H1 (cell line): ENCODE measurements at regions not wholly inside any gene's neighbourhood (a gene's known extent, or its start where the extent isn't known, plus 50 kb on each side); places are given as distances from the start of the nearest gene placed in this dataset.

Source experiments
- CTCF ChIA-PET: fragments of 300-600 bp; sonication (Branson Sonifier 250); formaldehyde crosslinking; loops from one replicate; lab custom pipeline; 2021; ENCODE audit not compliant: partially characterized antibody; lab: Charles Lee
- POLR2A ChIA-PET: fragments of 300-600 bp; sonication (Branson Sonifier 250); formaldehyde crosslinking; loops from one replicate; lab custom pipeline; 2021; ENCODE audit warnings: inconsistent platforms; ENCODE audit not compliant: partially characterized antibody; lab: Charles Lee
- DNase-seq, 2 experiments: peaks; one replicate each; pipeline versions ENCODE4 v3.0.0 to v3.0.0-alpha.2; 2010 to 2022; ENCODE audit warnings: low spot score in 2 of 2, low read depth in 1 of 2, mixed read lengths in 1 of 2
- FAIRE-seq: peaks from 2 replicates; lab custom pipeline; 2011; peaks lifted over from hg19 to GRCh38; lab: Jason Lieb, UNC
- H2AFZ ChIP-seq: 2 replicates; pipeline ENCODE4 v1.8.1; 2012; ENCODE audit warnings: low read length, inconsistent platforms
- H2AK5ac ChIP-seq: 2 replicates; pipeline ENCODE4 v1.6.1; 2013; ENCODE audit warnings: low read depth, low read length
- H2BK120ac ChIP-seq: replicated peaks from 2 replicates; pipeline ENCODE3; 2013; ENCODE audit warnings: low read depth, low read length, inconsistent platforms
- H2BK12ac ChIP-seq: 2 replicates; pipeline ENCODE4 v1.6.1; 2013; ENCODE audit warnings: low read depth, low read length
- H2BK15ac ChIP-seq: 2 replicates; pipeline ENCODE4 v1.6.1; 2013; ENCODE audit warnings: low read length
- H2BK20ac ChIP-seq: 2 replicates; pipeline ENCODE4 v1.6.1; 2013; ENCODE audit warnings: low read length
- H2BK5ac ChIP-seq: 2 replicates; pipeline ENCODE4 v1.6.1; 2013; ENCODE audit warnings: low read depth, low read length
- H3K14ac ChIP-seq: 2 replicates; pipeline ENCODE4 v1.6.1; 2013; ENCODE audit warnings: inconsistent platforms; ENCODE audit not compliant: insufficient read length
- H3K18ac ChIP-seq: 2 replicates; pipeline ENCODE4 v1.6.1; 2013; ENCODE audit warnings: low read length; ENCODE audit errors: extremely low read depth
- H3K23ac ChIP-seq: 2 replicates; pipeline ENCODE4 v1.6.1; 2013; ENCODE audit warnings: inconsistent platforms; ENCODE audit not compliant: insufficient read length
- H3K23me2 ChIP-seq: 2 replicates; pipeline ENCODE4 v1.6.1; 2013; ENCODE audit warnings: low read depth, low read length
- H3K27ac ChIP-seq: 2 replicates; pipeline ENCODE4 v1.6.1; 2011; ENCODE audit warnings: low read depth, low read length, inconsistent platforms
- H3K27me3 ChIP-seq, 4 experiments: replicated peaks in 1 of 4; 1 replicate in 1 of 4; 2 replicates in 3 of 4; pipeline versions ENCODE4 v1.6.1 to v1.8.1; 2011 to 2013; ENCODE audit warnings: low read length in 3 of 4, mild to moderate bottlenecking in 3 of 4, inconsistent platforms in 2 of 4, mixed read lengths in 2 of 4, moderate library complexity in 1 of 4; ENCODE audit not compliant: control insufficient read depth in 3 of 4, insufficient read depth in 3 of 4; ENCODE audit errors: extremely low read depth in 1 of 4
- H3K36me3 ChIP-seq, 4 experiments: 2 replicates each; pipeline versions ENCODE4 v1.6.1 to v1.8.1; 2011 to 2013; ENCODE audit warnings: mild to moderate bottlenecking in 4 of 4, low read length in 3 of 4, moderate library complexity in 2 of 4, control low read depth in 1 of 4, inconsistent platforms in 1 of 4; ENCODE audit not compliant: insufficient read depth in 4 of 4, control insufficient read depth in 2 of 4
- H3K4ac ChIP-seq: replicated peaks from 2 replicates; pipeline ENCODE3; 2013; ENCODE audit warnings: low read length, low read depth, mixed read lengths, inconsistent platforms; ENCODE audit not compliant: insufficient read length
- H3K4me1 ChIP-seq, 4 experiments: replicated peaks in 1 of 4; 1 replicate in 1 of 4; 2 replicates in 3 of 4; pipeline versions ENCODE4 v1.6.1 to v1.8.1; 2011 to 2013; ENCODE audit warnings: low read length in 3 of 4, inconsistent platforms in 2 of 4, mixed read lengths in 1 of 4; ENCODE audit not compliant: insufficient read depth in 4 of 4, control insufficient read depth in 3 of 4
- H3K4me2 ChIP-seq, 2 experiments: 2 replicates each; pipeline versions ENCODE4 v1.6.1 to v1.8.1; 2011 to 2013; ENCODE audit warnings: low read depth in 2 of 2, low read length in 2 of 2, control low read depth in 1 of 2, inconsistent platforms in 1 of 2, mild to moderate bottlenecking in 1 of 2; ENCODE audit not compliant: insufficient read depth in 1 of 2
- H3K4me3 ChIP-seq, 4 experiments: fragments of 200-600, 300-600 bp in 1 of 4; sonication (generic), shearing (Covaris generic), sonication (Bioruptor Twin) in 1 of 4; 2 replicates each; pipeline versions ENCODE4 v1.5.1 to v1.8.1; 2011 to 2016; ENCODE audit warnings: low read length in 4 of 4, low read depth in 3 of 4, control low read depth in 2 of 4, inconsistent platforms in 2 of 4, mild to moderate bottlenecking in 2 of 4, mixed read lengths in 1 of 4, moderate library complexity in 1 of 4; ENCODE audit not compliant: insufficient read depth in 2 of 4; ENCODE audit errors: extremely low read depth in 1 of 4
- H3K56ac ChIP-seq: replicated peaks from 2 replicates; pipeline ENCODE3; 2013; ENCODE audit warnings: low read depth, mild to moderate bottlenecking, mixed read lengths, low read length, inconsistent platforms; ENCODE audit not compliant: insufficient read length
- H3K79me1 ChIP-seq: 2 replicates; pipeline ENCODE4 v1.6.1; 2013; ENCODE audit warnings: low read depth, low read length, control low read depth
- H3K79me2 ChIP-seq, 2 experiments: 2 replicates each; pipeline versions ENCODE4 v1.6.1 to v1.8.1; 2012 to 2013; ENCODE audit warnings: low read length in 2 of 2, mild to moderate bottlenecking in 2 of 2, inconsistent platforms in 1 of 2; ENCODE audit not compliant: insufficient read depth in 2 of 2, control insufficient read depth in 1 of 2
- H3K9ac ChIP-seq, 4 experiments: replicated peaks in 1 of 4; 1 replicate in 1 of 4; 2 replicates in 3 of 4; pipeline versions ENCODE4 v1.6.1 to v1.8.1; 2011 to 2013; ENCODE audit warnings: low read depth in 3 of 4, low read length in 3 of 4, control low read depth in 2 of 4, mild to moderate bottlenecking in 2 of 4, moderate library complexity in 2 of 4, inconsistent platforms in 1 of 4; ENCODE audit errors: extremely low read depth in 1 of 4
- H3K9me3 ChIP-seq, 2 experiments: 2 replicates each; pipeline versions ENCODE4 v1.6.1 to v1.8.1; 2012 to 2013; ENCODE audit warnings: mild to moderate bottlenecking in 2 of 2, moderate library complexity in 2 of 2, control low read depth in 1 of 2, inconsistent platforms in 1 of 2, low read depth in 1 of 2, low read length in 1 of 2, mixed read lengths in 1 of 2; ENCODE audit not compliant: insufficient read depth in 2 of 2
- H4K20me1 ChIP-seq, 2 experiments: replicated peaks in 1 of 2; 2 replicates each; pipeline versions ENCODE3 to v1.8.1; 2011 to 2013; ENCODE audit warnings: inconsistent platforms in 2 of 2, low read length in 2 of 2, mild to moderate bottlenecking in 1 of 2; ENCODE audit not compliant: insufficient read depth in 2 of 2, control insufficient read depth in 1 of 2
- H4K5ac ChIP-seq: 2 replicates; pipeline ENCODE4 v1.6.1; 2013; ENCODE audit warnings: low read length, low read depth, mixed read lengths, inconsistent platforms; ENCODE audit not compliant: insufficient read length
- H4K8ac ChIP-seq: 2 replicates; pipeline ENCODE4 v1.8.0; 2013; ENCODE audit warnings: mild to moderate bottlenecking, moderate library complexity, low read length, inconsistent platforms; ENCODE audit not compliant: insufficient read depth; ENCODE audit errors: extremely low read depth
- H4K91ac ChIP-seq: replicated peaks from 2 replicates; pipeline ENCODE3; 2013; ENCODE audit warnings: low read length, mixed read lengths, inconsistent platforms; ENCODE audit not compliant: insufficient read length
- BACH1 ChIP-seq: IDR thresholded peaks from 2 replicates; pipeline ENCODE4 v1.6.1; 2012; ENCODE audit warnings: low read length, improper control_type of control experiment
- CHD2 ChIP-seq: IDR thresholded peaks from 2 replicates; pipeline ENCODE4 v1.6.1; 2012; ENCODE audit warnings: low read length, improper control_type of control experiment
- CREB1 ChIP-seq: IDR thresholded peaks from 2 replicates; pipeline ENCODE4 v1.6.1; 2012; ENCODE audit warnings: inconsistent platforms
- CTCF ChIP-seq, 3 experiments: IDR thresholded peaks; 1 replicate in 2 of 3; 2 replicates in 1 of 3; pipeline versions ENCODE4 v1.5.1 to v1.6.1; 2011; ENCODE audit warnings: low read length in 3 of 3, mild to moderate bottlenecking in 3 of 3, inconsistent platforms in 2 of 3, low read depth in 1 of 3, moderate library complexity in 1 of 3; ENCODE audit not compliant: insufficient read depth in 1 of 3; ENCODE audit errors: control extremely low read depth in 1 of 3
- EZH2 ChIP-seq: fragments of 200-600 bp; sonication (generic); IDR thresholded peaks from 2 replicates; pipeline ENCODE4 v1.7.1; 2012; ENCODE audit warnings: low read depth, mild to moderate bottlenecking, moderate library complexity, low read length, inconsistent platforms; ENCODE audit not compliant: severe bottlenecking
- HDAC2 ChIP-seq, 2 experiments: fragments of 300-600 bp in 1 of 2; sonication (generic) in 1 of 2; IDR thresholded peaks; 2 replicates each; pipeline ENCODE4 v1.6.1; 2011 to 2012; ENCODE audit warnings: low read depth in 2 of 2, low read length in 2 of 2, mild to moderate bottlenecking in 2 of 2, moderate library complexity in 2 of 2, borderline replicate concordance in 1 of 2, inconsistent platforms in 1 of 2
- KDM5A ChIP-seq: fragments of 200-600 bp; IDR thresholded peaks from 2 replicates; pipeline ENCODE4 v1.7.1; 2012; ENCODE audit warnings: mild to moderate bottlenecking, low read length, inconsistent platforms, mixed read lengths
- POLR2A ChIP-seq, 2 experiments: IDR thresholded peaks; 1 replicate in 1 of 2; 2 replicates in 1 of 2; pipeline ENCODE4 v1.6.1; 2011; ENCODE audit warnings: low read depth in 2 of 2, low read length in 2 of 2, mild to moderate bottlenecking in 2 of 2; ENCODE audit errors: control extremely low read depth in 1 of 2
- RAD21 ChIP-seq, 2 experiments: IDR thresholded peaks in 1 of 2; conservative IDR thresholded peaks in 1 of 2; 2 replicates each; pipeline ENCODE4 v1.6.1; 2011; ENCODE audit warnings: low read depth in 2 of 2, low read length in 2 of 2, improper control_type of control experiment in 1 of 2, inconsistent platforms in 1 of 2, mild to moderate bottlenecking in 1 of 2, moderate library complexity in 1 of 2
- SIN3A ChIP-seq, 2 experiments: IDR thresholded peaks in 1 of 2; conservative IDR thresholded peaks in 1 of 2; 2 replicates each; pipeline ENCODE4 v1.6.1; 2011 to 2012; ENCODE audit warnings: low read length in 2 of 2, improper control_type of control experiment in 1 of 2, low read depth in 1 of 2, mild to moderate bottlenecking in 1 of 2
- SP4 ChIP-seq: IDR thresholded peaks from 2 replicates; pipeline ENCODE4 v1.6.1; 2012; ENCODE audit warnings: low read length, inconsistent platforms
- WGBS, 2 experiments: shearing (Covaris generic) in 1 of 2; methylation state at CpG; one replicate each; pipeline versions ENCODE4 v1.1.6 to v1.1.7; 2013 to 2015; ENCODE audit warnings: low lambda C conversion rate in 2 of 2, mixed read lengths in 2 of 2, inconsistent platforms in 1 of 2, low coverage in 1 of 2, missing lambda C conversion rate in 1 of 2; ENCODE audit not compliant: insufficient replicate concordance in 2 of 2, insufficient coverage in 1 of 2, insufficient read length in 1 of 2; ENCODE audit errors: extremely low coverage in 1 of 2, missing lambda C conversion rate in 1 of 2; 5-methylcytosine and 5-hydroxymethylcytosine counted together

- no peak for TF ChIP-seq POLR2A (IDR thresholded peaks at IDR 0.05; ENCODE audit: control extremely low read depth in 1 of 2, low read depth in 2 of 2, low read length in 2 of 2)
- no peak for TF ChIP-seq CREB1
- no peak for TF ChIP-seq SIN3A (conservative IDR thresholded peaks at IDR 0.05 in 1 of 2, IDR thresholded peaks at IDR 0.05 in 1 of 2; ENCODE audit: low read depth in 1 of 2, low read length in 2 of 2)
- no peak for TF ChIP-seq KDM5A
- no peak for TF ChIP-seq CHD2
- TF ChIP-seq BACH1: no peak
- TF ChIP-seq RAD21 (IDR thresholded peaks at IDR 0.05 in 1 of 2, conservative IDR thresholded peaks at IDR 0.05 in 1 of 2; ENCODE audit: low read depth in 2 of 2, low read length in 2 of 2): no peak
- TF ChIP-seq EZH2: no peak
- TF ChIP-seq HDAC2 (IDR thresholded peaks at IDR 0.05; ENCODE audit: borderline replicate concordance in 1 of 2, low read depth in 2 of 2, low read length in 2 of 2): no peak
- TF ChIP-seq SP4: no peak
- no peak for TF ChIP-seq CTCF (IDR thresholded peaks at IDR 0.05; ENCODE audit: control extremely low read depth in 1 of 3, insufficient read depth in 1 of 3, low read depth in 1 of 3, low read length in 3 of 3)
- TF ChIP-seq, all 59 proteins: peak for 0
- H2AK5ac ChIP-seq: no peak overlapping the region
- H3K4ac ChIP-seq: no peak overlapping the region
- DNase-seq (no peak), FAIRE-seq (no peak)
- no peaks in the 10 kb centered on the region for H3K23me2 ChIP-seq
- H2AFZ ChIP-seq: no peak overlapping the region; the same call in 1 of the 2 replicates
- no peak overlapping the region for H3K4me3 ChIP-seq
- 0 out of 2 replicates have a peak overlapping the region, but pooled peaks have one; percentile 64 for H2BK20ac ChIP-seq
- no peak overlapping the region for H2BK15ac ChIP-seq
- no peak overlapping the region for H3K27ac ChIP-seq
- H3K9ac ChIP-seq: no peak overlapping the region
- no peaks in the 10 kb centered on the region for H3K79me2 ChIP-seq
- CTCF ChIA-PET: no interaction called here
- no peak overlapping the region for H2BK5ac ChIP-seq
- no peaks in the 10 kb centered on the region for H3K79me1 ChIP-seq
- H2BK120ac ChIP-seq: no peak overlapping the region
- 84% methylated on average over 8 of the region's 8 CpGs; no CpG with 5 or more reads in 1 of the 2 experiments for WGBS, 2 experiments
- POLR2A ChIA-PET: no interaction called here
- H3K23ac ChIP-seq: no peak overlapping the region
- H3K27me3 ChIP-seq: no peaks in the 10 kb centered on the region
- H3K9me3 ChIP-seq: no peaks in the 10 kb centered on the region
- H2BK12ac ChIP-seq: no peak overlapping the region; the same call in 1 of the 2 replicates
- H3K36me3 ChIP-seq: no peaks in the 10 kb centered on the region
- no peaks in the 10 kb centered on the region for H4K20me1 ChIP-seq
- no peak overlapping the region for H3K18ac ChIP-seq
- H4K8ac ChIP-seq: no peak overlapping the region
- H4K91ac ChIP-seq: no peak overlapping the region
- no peak overlapping the region for H3K14ac ChIP-seq
- no peak overlapping the region for H3K4me2 ChIP-seq
- no peak overlapping the region for H3K56ac ChIP-seq
- H4K5ac ChIP-seq: no peak overlapping the region
- no peaks in the 10 kb centered on the region for H3K4me1 ChIP-seq
These were observed 49.9 kb upstream of the CXCR4 start for GRCh38 chr2:136167721-136168475.
